GM10266 (cell line): ENCODE measurements at regions not wholly inside any gene's neighbourhood (a gene's known extent, or its start where the extent isn't known, plus 50 kb on each side); places are given as distances from the start of the nearest gene placed in this dataset.

Source experiments
- DNase-seq: peaks from one replicate; pipeline ENCODE4 v3.0.0; 2012; ENCODE audit errors: extremely low spot score
- CTCF ChIP-seq: IDR thresholded peaks from 2 replicates; pipeline ENCODE4 v1.5.1; 2012; ENCODE audit warnings: mild to moderate bottlenecking, low read depth; ENCODE audit not compliant: control insufficient read depth, insufficient read depth; ENCODE audit errors: missing control alignments

GRCh38 chr15:70379938-70380883 is 282.5 kb upstream of the TLE3 start:
- no peak for TF ChIP-seq CTCF
- no peak for DNase-seq

GRCh38 chr15:70379134-70379533 is 281.4 kb upstream of the TLE3 start:
- DNase-seq, result no peak
- TF ChIP-seq CTCF, result no peak

GRCh38 chr15:70378126-70379031 is 280.7 kb upstream of the TLE3 start:
- no peak for DNase-seq
- TF ChIP-seq CTCF, result no peak

- TF ChIP-seq CTCF, result no peak
- no peak for DNase-seq
Measured at GRCh38 chr15:70376929-70377691, 279.4 kb upstream of the TLE3 start.

GRCh38 chr15:70376031-70376928 is 278.6 kb upstream of the TLE3 start:
- no peak for DNase-seq
- TF ChIP-seq CTCF, result no peak

GRCh38 chr15:70375586-70375985 is 277.9 kb upstream of the TLE3 start:
- no peak for TF ChIP-seq CTCF

More at GRCh38 chr15:70375586-70375985, 277.9 kb upstream of the TLE3 start:
- no peak for DNase-seq
